ENCODE measurements at regions not wholly inside any gene's neighbourhood (a gene's known extent, or its start where the extent isn't known, plus 50 kb on each side); places are given as distances from the start of the nearest gene placed in this dataset.

DNA sequence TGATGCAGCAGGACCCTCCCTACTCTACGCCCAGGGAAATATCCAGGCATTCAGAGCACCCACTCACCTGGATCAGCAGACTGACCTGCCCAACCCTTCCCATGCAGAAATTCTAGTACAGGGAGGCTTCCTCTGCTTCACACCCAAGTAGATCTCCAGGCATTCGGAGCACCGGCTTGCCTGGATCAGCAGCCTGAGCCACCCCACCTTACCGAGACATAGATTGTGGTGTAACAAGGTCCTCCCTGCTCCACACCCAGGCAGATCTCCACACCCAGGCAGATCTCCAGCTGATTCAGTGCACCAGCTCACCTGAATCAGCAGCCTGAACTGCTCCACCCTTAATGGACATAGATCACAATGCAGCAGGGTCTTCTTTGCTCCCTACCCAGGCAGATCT is 215.1 kb upstream of the CPEB2 start:
- Histone ChIP-seq H3K27ac (no peak overlapping the region), H3K36me3 (no peaks in the 10 kb centered on the region), H3K4me1 (no peaks in the 10 kb centered on the region), H3K4me3 (no peak overlapping the region), H3K27me3 (no peaks in the 10 kb centered on the region), H3K9me3 (peaks cover 0 to 5% (median 4%) of the 10 kb centered on the region in 3 donors)
- no peak for DNase-seq
- intact Hi-C loops (cut with DNase I; ENCODE audit: low total_unique reads), result no loop called here
- TF ChIP-seq, protein P1, sequence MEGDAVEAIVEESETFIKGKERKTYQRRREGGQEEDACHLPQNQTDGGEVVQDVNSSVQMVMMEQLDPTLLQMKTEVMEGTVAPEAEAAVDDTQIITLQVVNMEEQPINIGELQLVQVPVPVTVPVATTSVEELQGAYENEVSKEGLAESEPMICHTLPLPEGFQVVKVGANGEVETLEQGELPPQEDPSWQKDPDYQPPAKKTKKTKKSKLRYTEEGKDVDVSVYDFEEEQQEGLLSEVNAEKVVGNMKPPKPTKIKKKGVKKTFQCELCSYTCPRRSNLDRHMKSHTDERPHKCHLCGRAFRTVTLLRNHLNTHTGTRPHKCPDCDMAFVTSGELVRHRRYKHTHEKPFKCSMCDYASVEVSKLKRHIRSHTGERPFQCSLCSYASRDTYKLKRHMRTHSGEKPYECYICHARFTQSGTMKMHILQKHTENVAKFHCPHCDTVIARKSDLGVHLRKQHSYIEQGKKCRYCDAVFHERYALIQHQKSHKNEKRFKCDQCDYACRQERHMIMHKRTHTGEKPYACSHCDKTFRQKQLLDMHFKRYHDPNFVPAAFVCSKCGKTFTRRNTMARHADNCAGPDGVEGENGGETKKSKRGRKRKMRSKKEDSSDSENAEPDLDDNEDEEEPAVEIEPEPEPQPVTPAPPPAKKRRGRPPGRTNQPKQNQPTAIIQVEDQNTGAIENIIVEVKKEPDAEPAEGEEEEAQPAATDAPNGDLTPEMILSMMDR (IDR thresholded peaks at IDR 0.05), result no peak

DNA sequence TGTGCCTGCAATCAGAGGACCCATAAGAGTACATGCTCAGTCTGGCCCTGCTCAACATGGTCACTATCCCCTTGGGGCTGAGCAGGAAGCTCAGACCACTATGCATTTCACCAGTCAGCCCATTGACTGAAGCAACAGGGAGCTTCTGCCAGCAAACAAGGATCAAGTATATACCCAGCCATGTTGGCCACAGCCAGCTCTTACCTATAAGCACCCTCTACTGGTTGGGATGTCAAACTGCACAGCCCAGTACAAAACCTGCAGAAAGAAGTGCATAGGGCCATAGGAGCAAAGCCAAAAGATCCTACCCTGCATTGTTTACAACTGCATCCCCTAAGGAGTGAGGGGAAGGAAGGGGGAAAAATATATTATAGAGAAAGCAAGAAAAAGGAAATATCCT is 214.4 kb upstream of the CPEB2 start:
- intact Hi-C loops (cut with DNase I; ENCODE audit: low total_unique reads), result no loop called here
- Histone ChIP-seq H3K9me3 (peaks cover 0 to 5% (median 4%) of the 10 kb centered on the region in 3 donors), H3K27me3 (no peaks in the 10 kb centered on the region), H3K4me1 (no peaks in the 10 kb centered on the region), H3K36me3 (no peaks in the 10 kb centered on the region), H3K4me3 (no peak overlapping the region), H3K27ac (no peak overlapping the region)
- no peak for DNase-seq
- TF ChIP-seq, protein P1 (IDR thresholded peaks at IDR 0.05), result no peak

DNA sequence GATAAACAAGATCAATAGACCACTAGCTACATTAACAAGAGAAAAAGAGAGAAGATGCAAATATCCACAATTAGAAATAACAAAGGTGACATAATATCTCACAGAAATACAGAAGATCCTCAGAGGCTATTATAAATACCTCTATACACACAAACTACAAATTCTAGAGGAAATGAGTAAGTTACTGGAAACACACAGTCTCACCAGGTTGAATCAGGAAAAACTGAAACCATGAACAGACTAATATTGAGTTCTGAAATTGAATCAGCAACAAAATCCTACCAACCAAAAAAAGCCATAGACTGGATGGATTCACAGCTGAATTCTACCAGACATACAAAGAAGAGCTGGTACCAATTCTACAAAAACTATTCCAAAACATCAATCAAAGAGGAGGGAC is 211.8 kb upstream of the CPEB2 start:
- H3K4me3 ChIP-seq, result no peak overlapping the region
- H3K4me1 ChIP-seq, result no peaks in the 10 kb centered on the region
- H3K9me3 ChIP-seq, result peaks cover 0 to 5% (median 4%) of the 10 kb centered on the region in 3 donors
- TF ChIP-seq, protein P1 (IDR thresholded peaks at IDR 0.05), result no peak
- no peaks in the 10 kb centered on the region for H3K36me3 ChIP-seq
- DNase-seq, result no peak
- H3K27ac ChIP-seq, result no peak overlapping the region
- H3K27me3 ChIP-seq, result no peaks in the 10 kb centered on the region
- intact Hi-C loops (cut with DNase I; ENCODE audit: low total_unique reads), result no loop called here

DNA sequence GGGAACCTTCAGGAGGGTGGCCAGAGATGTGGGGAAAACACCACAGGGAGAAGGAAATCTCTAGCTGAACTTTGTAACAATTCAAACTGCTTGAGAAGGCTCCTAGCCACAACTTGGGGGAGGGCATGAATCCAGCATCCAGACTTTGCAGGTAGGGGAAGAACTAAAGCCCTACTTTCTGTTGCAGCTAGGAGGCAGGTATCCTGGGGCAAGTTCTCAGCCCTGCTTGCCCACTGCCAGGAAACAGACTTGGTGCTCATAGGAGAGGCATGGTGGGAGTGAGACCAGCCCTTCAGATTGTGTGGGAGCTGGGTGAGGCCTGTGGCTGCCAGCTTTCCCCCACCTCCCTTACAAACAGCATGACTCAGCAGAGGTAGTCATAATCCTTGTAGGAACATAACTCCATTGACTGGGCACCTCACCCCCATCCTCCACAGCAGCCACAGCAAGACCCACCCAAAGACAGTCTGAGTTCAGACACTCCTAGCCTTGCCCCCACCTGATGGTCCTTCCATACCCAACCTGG is 209.5 kb upstream of the CPEB2 start:
- DNase-seq, result no peak
- H3K9me3 ChIP-seq, result peaks cover 0 to 5% (median 4%) of the 10 kb centered on the region in 3 donors
- H3K27me3 ChIP-seq, result no peaks in the 10 kb centered on the region
- intact Hi-C loops (cut with DNase I; ENCODE audit: low total_unique reads), result no loop called here
- TF ChIP-seq, protein P1 (IDR thresholded peaks at IDR 0.05), result no peak
- no peak overlapping the region for H3K4me3 ChIP-seq
- no peak overlapping the region for H3K27ac ChIP-seq
- no peaks in the 10 kb centered on the region for H3K36me3 ChIP-seq
- no peaks in the 10 kb centered on the region for H3K4me1 ChIP-seq

DNA sequence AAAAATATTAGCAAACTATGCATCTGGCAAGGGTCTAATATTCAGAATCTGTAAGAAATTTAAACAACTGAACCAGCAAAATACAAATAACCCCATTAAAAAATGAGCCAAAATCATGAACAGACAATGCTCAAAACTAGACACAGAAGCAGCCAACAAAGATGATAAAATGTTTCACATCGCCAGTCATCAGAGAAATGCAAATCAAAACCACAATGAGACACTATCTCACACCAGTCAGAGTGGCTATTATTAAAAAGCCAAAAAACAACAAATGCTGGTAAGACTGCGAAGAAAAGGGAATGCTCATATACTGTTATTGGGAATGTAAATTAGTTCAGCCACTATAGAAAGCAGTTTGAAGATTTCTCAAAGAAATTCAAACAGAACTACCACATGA is 201.3 kb upstream of the CPEB2 start:
- no peaks in the 10 kb centered on the region for H3K36me3 ChIP-seq
- TF ChIP-seq, protein P1 (IDR thresholded peaks at IDR 0.05), result no peak
- H3K4me1 ChIP-seq, result no peaks in the 10 kb centered on the region
- H3K4me3 ChIP-seq, result no peak overlapping the region
- H3K9me3 ChIP-seq, result peaks cover 0 to 9% (median 0%) of the 10 kb centered on the region in 3 donors
- no peak overlapping the region for H3K27ac ChIP-seq
- intact Hi-C loops (cut with DNase I; ENCODE audit: low total_unique reads), result no loop called here
- no peak for DNase-seq
- no peaks in the 10 kb centered on the region for H3K27me3 ChIP-seq

DNA sequence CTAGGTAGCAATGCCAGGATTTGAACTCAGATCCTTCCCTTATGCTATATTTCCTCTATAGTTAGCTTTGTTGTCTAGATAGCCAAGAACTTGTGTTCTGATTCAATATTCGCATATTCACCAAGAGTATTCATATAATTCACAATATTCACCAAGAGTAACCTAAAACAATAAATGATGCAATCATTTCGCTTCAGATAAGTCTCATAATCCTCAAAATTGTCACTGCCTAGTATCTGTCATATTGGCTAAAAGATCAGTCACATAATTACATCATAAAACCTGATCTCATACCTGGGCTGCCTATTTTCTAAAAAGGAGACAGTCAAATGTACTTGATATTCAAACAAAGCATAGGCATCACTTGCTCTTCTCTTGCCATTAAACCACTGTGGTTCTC is 199.7 kb upstream of the CPEB2 start:
- TF ChIP-seq, protein P1 (IDR thresholded peaks at IDR 0.05), result no peak
- H3K4me1 ChIP-seq, result no peaks in the 10 kb centered on the region
- no peak for DNase-seq
- H3K4me3 ChIP-seq, result no peak overlapping the region
- no peak overlapping the region for H3K27ac ChIP-seq
- H3K36me3 ChIP-seq, result no peaks in the 10 kb centered on the region
- no peaks in the 10 kb centered on the region for H3K27me3 ChIP-seq
- peaks cover 0 to 9% (median 0%) of the 10 kb centered on the region in 3 donors for H3K9me3 ChIP-seq
- intact Hi-C loops (cut with DNase I; ENCODE audit: low total_unique reads), result no loop called here

Measured in tibial artery (tissue), 4 donors.